GM19463 (cell line): ENCODE measurements at regions not wholly inside any gene's neighbourhood (a gene's known extent, or its start where the extent isn't known, plus 50 kb on each side); places are given as distances from the start of the nearest gene placed in this dataset.
"Not testable (repeated sequence)": the region's sequence is repeated elsewhere in the genome, so short reads cannot be mapped to it uniquely, and the experiment has no call there.

Experiments used
- ATAC-seq: cut with Tn5 transposase; IDR thresholded peaks from one replicate; pipeline ENCODE4 v1.9.1; 2021; ENCODE audit warnings: mild to moderate bottlenecking, moderate library complexity; ENCODE audit not compliant: unreplicated experiment

- ATAC-seq: not testable (repeated sequence)
These were observed 81.2 kb upstream of the FAM153A start for GRCh38 chr5:177863822-177864446.

- not testable (repeated sequence) for ATAC-seq
These were observed 75.0 kb upstream of the FAM153A start for GRCh38 chr5:177857642-177858200.

DNA sequence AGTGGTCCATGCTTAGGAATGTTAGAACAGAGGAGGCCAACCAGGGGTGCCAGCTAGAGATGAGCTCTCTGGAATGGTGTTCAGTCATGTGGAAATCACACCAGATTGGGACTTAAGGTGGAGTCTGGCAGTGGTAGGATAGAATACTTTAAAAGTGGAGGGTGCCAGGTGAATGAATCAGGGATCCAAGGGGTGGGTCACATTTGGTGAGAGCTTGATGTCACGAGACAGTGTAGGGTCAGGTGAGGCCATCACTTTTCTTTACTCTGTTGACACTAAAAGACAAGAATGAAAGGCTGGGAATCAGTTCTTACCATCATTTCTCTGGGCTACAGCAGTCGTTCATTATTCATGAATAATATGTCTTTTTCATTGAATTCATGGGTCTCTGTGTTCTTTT is 73.8 kb upstream of the FAM153A start:
- ATAC-seq: not testable (repeated sequence)

DNA sequence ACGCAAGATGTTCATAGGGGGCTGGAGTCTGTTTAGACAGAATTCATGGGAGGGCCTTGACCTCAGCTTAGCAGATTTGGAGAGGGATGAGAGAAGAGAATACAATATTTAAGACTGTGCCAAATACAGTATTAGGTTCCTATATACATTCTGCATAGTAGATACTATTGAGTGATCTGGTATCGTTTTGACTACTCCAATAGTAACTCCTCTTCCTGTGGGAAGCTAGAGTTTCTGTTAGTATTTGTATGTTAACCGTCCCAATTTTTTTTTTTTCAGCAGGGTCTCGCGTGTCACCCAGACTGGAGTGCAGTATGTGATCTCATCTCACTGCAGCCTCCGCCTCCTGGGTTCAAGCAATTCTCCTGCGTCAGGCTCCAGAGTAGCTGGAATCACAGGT is 65.2 kb upstream of the FAM153A start:
- ATAC-seq: not testable (repeated sequence)

GRCh38 chr5:177846598-177846997 is 63.9 kb upstream of the FAM153A start:
- ATAC-seq: not testable (repeated sequence)

DNA sequence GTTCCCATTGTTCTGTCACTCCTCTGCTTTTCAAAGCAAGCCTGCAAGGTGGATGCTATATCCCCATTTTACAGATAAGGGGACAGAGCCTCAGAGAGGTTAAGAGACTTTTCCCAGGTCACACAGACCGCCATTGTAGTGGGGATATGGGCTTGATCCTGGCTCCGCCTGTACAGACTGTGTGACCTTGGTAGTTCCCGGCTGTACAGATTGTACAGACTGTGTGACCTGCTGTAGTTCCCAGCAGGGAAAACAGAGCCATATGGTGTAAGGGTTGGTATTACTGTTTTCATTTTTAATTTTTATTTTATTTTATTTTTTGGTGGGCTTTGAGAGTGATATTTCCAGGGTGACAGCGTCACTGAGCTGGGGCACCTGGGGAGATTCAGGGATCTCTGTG is 63.2 kb upstream of the FAM153A start:
- not testable (repeated sequence) for ATAC-seq

GRCh38 chr5:177836191-177836590 is 53.5 kb upstream of the FAM153A start:
- not testable (repeated sequence) for ATAC-seq
